ENCODE measurements at regions not wholly inside any gene's neighbourhood (a gene's known extent, or its start where the extent isn't known, plus 50 kb on each side); places are given as distances from the start of the nearest gene placed in this dataset.
"Not testable (repeated sequence)": the region's sequence is repeated elsewhere in the genome, so short reads cannot be mapped to it uniquely, and the experiment has no call there.

- peak; percentile 77 for DNase-seq (ENCODE audit: low read depth, low spot score)
Measured at GRCh38 chr12:25615119-25615518, 62.0 kb upstream of the LMNTD1 start.

DNA sequence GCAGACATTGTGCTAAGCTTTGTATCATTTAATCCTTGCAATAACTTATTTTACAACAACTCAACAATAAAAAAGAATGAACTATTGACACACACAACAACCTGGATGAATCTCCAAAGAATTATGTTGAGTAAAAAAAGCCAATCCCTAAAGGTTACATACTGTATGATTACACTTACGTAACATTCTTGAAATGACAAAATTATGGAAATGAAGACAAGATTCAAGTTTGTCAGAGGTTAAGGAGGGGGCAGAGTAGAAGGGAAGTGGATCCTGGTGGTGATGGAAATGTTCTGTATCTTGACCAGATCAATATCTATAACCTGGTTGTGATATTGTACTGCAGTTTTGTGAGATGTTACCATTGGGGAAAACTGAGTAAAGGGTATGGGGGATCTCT, 63.2 kb upstream of the LMNTD1 start:
- DNase-seq (ENCODE audit: low read depth, low spot score), result no peak

- DNase-seq (ENCODE audit: low read depth, low spot score), result no peak
Measured at GRCh38 chr12:25617991-25618390, 64.9 kb upstream of the LMNTD1 start.

- DNase-seq (ENCODE audit: low read depth, low spot score), result no peak
Measured at GRCh38 chr12:25623816-25624215, 70.7 kb upstream of the LMNTD1 start.

- no peak for DNase-seq (ENCODE audit: low read depth, low spot score)
Measured at GRCh38 chr12:25625146-25625545, 72.1 kb upstream of the LMNTD1 start.

GRCh38 chr12:25629341-25629740, 76.3 kb upstream of the LMNTD1 start:
- no peak for DNase-seq (ENCODE audit: low read depth, low spot score)

DNA sequence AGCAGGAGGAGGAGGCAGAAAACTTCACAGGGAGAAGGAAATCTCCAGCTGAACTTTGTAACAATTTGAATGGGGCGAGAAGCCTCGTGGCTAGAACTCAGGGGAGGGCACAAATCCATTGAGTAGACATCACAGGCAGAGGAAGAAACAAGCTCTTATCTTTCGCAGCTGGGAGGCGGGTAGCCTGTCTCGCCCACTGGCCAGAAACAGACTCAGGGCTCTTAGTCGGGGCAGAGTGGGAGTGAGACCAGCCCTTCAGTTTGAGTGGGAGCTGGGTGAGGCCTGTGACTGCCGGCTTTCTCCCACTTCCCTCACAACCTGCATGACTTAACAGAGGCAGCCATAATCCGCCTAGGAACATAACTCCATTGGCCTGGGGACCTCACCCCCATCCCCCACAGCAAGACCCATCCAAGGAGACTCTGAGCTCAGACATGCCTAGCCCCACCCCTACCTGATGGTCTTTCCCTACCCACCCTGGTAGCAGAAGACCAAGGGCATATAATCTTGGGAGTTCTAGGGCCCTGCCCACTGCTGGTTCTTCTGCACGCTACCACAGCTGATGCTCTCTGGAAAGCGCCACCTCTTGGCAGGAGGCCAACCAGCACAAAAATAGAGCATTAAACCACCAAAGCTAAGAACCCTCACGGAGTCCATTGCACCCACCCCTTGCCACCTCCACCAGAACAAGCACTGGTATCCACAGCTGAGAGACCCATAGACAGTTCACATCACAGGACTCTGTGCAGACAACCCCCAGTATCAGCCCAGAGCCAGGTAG, 77.8 kb upstream of the LMNTD1 start:
- not testable (repeated sequence) for DNase-seq (ENCODE audit: low read depth, low spot score)

GRCh38 chr12:25633149-25633548, 80.1 kb upstream of the LMNTD1 start:
- not testable (repeated sequence) for DNase-seq (ENCODE audit: low read depth, low spot score)

- DNase-seq (ENCODE audit: low read depth, low spot score), result no peak
Measured at GRCh38 chr12:25637752-25638151, 84.7 kb upstream of the LMNTD1 start.

DNA sequence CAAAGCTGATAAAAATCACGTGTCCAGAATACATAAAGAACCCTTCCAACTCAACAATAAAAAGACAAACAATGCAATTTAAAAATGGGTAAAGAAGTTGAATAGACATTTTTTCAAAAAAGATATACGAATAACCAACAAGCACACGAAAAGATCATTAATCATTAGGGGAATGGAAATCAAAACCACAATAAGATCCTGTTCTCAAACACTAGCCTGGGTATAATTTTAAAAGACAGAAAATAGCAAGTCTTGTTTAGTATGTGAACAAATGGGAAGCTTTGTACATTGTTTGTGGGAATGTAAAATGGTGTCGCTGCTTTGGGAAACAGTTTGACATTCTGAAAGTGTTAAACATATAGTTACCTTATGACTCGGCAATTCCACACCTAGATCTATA, 86.3 kb upstream of the LMNTD1 start:
- no peak for DNase-seq (ENCODE audit: low read depth, low spot score)

- DNase-seq (ENCODE audit: low read depth, low spot score), result no peak
Measured at GRCh38 chr12:25644979-25645378, 91.9 kb upstream of the LMNTD1 start.

GRCh38 chr12:25645427-25645826, 92.3 kb upstream of the LMNTD1 start:
- DNase-seq (ENCODE audit: low read depth, low spot score), result no peak

DNA sequence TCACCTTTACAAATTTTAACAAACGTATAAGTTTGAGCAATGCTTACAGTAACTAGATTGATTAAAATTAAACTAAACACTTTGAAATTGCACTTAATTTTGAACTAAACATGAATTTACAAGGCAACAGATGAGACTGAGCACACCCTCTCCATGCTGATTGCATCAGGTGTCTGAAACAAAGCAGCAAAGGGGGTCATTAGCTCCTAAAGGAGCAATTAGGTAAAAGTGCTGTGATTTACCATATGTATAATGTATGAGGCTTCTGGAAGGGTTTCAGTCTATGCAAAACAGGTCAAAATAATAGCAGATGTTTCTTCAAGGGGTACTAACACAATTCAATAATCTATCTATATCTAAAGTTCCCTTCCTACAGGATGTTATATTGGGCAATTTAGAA, 98.8 kb upstream of the LMNTD1 start:
- DNase-seq (ENCODE audit: low read depth, low spot score), result no peak

DNA sequence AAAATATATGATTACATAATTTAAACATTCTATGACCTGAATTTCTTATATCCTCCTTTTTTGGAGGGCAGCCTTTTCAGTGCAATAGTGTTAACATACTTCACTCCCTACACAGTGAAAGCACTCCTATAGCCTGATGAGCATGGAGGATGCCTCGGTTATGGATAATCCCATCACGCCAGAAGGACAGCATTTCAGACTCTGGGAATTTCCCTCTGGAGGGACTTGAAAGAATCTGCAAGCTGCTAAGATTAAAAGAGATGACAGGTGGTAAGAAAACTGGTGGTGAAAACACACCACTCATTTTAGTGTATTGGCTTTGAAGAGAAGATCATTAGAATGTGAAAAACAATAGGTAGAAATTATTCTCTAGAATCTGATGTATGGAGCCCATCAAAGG, 99.3 kb upstream of the LMNTD1 start:
- no peak for DNase-seq (ENCODE audit: low read depth, low spot score)

DNA sequence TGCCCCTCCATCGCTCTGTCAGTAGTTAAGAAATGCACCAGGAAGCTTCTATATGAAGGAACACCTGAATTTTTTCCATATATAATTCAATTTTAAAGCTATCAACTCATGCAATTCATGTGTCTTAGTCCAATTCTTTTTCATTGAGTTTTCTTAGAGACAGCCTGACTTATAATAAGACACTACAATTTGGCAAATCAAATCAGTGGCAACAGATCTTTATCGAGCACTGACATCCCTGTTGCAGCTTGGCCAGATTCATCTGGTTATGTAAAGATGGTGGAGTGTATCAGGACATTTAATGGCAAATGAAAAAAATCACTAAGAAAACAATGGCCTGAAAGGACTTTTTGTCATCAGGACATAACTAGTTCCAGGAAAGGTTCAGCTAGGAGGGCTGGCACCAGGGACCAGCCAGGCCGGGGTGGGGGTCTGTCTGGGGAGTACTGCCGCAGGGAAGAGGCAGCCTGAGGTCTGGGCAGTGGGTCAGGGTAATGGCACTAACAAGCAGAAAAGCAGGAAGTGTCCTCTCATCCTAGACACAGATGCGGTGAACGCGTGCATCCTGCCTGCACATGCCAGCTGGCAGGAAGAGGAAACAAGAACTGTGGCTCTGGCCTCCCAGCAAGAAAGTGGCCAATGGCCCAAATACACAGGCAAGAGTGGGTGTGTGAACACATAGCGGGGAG, 100.5 kb upstream of the LMNTD1 start:
- DNase-seq (ENCODE audit: low read depth, low spot score), result no peak

- DNase-seq (ENCODE audit: low read depth, low spot score), result no peak
Measured at GRCh38 chr12:25655702-25656101, 102.6 kb upstream of the LMNTD1 start.

- no peak for DNase-seq (ENCODE audit: low read depth, low spot score)
Measured at GRCh38 chr12:25659621-25660020, 106.5 kb upstream of the LMNTD1 start.

- no peak for DNase-seq (ENCODE audit: low read depth, low spot score)
Measured at GRCh38 chr12:25670076-25671055, 117.3 kb upstream of the LMNTD1 start.

DNA sequence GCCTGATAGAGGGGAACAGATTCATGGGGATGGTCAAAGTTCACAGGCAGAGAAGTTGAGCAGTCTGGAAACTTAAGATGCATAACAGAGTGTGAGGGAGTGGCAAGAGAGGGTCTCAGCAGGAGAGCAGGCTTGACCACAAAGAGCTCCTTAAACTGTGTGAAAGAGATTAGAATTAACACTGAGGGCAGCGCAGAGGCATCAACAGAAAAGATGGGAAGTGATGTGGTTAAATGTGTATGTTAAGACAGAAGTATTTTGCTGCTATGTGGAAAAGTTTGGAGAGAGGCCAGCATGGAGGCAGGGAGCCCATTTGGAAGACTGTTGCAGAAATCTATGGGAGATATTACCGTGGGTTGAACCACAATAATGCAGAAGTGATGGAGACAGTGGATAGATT, 122.7 kb upstream of the LMNTD1 start:
- DNase-seq (ENCODE audit: low read depth, low spot score), result no peak

- no peak for DNase-seq (ENCODE audit: low read depth, low spot score)
Measured at GRCh38 chr12:25677232-25677937, 124.3 kb upstream of the LMNTD1 start.

DNA sequence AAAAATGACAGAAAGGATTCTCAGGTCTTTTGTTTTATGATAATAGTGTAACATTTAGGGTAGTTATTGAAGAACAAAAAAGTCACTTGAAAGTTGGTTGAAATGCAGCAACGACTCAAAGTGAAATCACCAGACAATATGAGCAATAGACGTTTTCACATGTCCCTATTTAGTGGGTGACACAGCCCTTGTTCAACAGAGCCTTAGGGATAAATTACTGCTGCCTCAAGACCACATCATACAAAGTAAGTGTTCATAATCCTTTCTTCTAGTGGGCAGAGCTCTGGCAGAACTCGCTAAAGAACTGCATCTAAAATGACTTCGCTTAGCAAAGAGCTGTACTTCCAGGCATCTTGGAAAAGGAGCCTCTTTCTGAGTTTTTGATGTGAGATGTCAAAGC, 128.5 kb upstream of the LMNTD1 start:
- no peak for DNase-seq (ENCODE audit: low read depth, low spot score)

Data from astrocyte of the hippocampus (primary cell).